Activated T-cell treated with anti-CD3 and anti-CD28 coated beads for 24 hours (primary cell): ENCODE measurements at regions not wholly inside any gene's neighbourhood (a gene's known extent, or its start where the extent isn't known, plus 50 kb on each side); places are given as distances from the start of the nearest gene placed in this dataset.

Experiments used
- DNase-seq: peaks from one replicate; pipeline ENCODE4 v3.0.0-alpha.2; 2020; ENCODE audit warnings: low read depth

- DNase-seq = no peak
These were observed 395.2 kb upstream of the KIF2A start for GRCh38 chr5:61910771-61911170.

GRCh38 chr5:61912559-61912958, 393.4 kb upstream of the KIF2A start:
- no peak for DNase-seq

- no peak for DNase-seq
These were observed 390.4 kb upstream of the KIF2A start for GRCh38 chr5:61915646-61916045.

GRCh38 chr5:61916621-61917620, 389.1 kb upstream of the KIF2A start:
- DNase-seq = no peak

- no peak for DNase-seq
These were observed 387.4 kb upstream of the KIF2A start for GRCh38 chr5:61918611-61919010.

- no peak for DNase-seq
These were observed 386.1 kb upstream of the KIF2A start for GRCh38 chr5:61919920-61920319.

- no peak for DNase-seq
These were observed 381.8 kb upstream of the KIF2A start for GRCh38 chr5:61924251-61924650.

- no peak for DNase-seq
These were observed 379.1 kb upstream of the KIF2A start for GRCh38 chr5:61926911-61927310.

GRCh38 chr5:61931236-61931635, 374.8 kb upstream of the KIF2A start:
- DNase-seq = no peak

- DNase-seq = no peak
These were observed 372.0 kb upstream of the KIF2A start for GRCh38 chr5:61933787-61934626.

GRCh38 chr5:61941637-61942036, 364.4 kb upstream of the KIF2A start:
- DNase-seq = no peak

- DNase-seq = no peak
These were observed 363.4 kb upstream of the KIF2A start for GRCh38 chr5:61942462-61943049.

- no peak for DNase-seq
These were observed 362.3 kb upstream of the KIF2A start for GRCh38 chr5:61943713-61944112.

- DNase-seq = no peak
These were observed 357.9 kb upstream of the KIF2A start for GRCh38 chr5:61948151-61948550.

- DNase-seq = no peak
These were observed 356.8 kb upstream of the KIF2A start for GRCh38 chr5:61949054-61949678.

- DNase-seq = no peak
These were observed 356.1 kb upstream of the KIF2A start for GRCh38 chr5:61949679-61950435.

GRCh38 chr5:61951295-61951694, 354.7 kb upstream of the KIF2A start:
- DNase-seq = no peak

GRCh38 chr5:61953913-61954312, 352.1 kb upstream of the KIF2A start:
- DNase-seq = no peak

GRCh38 chr5:61964201-61964600, 341.8 kb upstream of the KIF2A start:
- no peak for DNase-seq

- DNase-seq = no peak
These were observed 340.9 kb upstream of the KIF2A start for GRCh38 chr5:61965069-61965468.

- no peak for DNase-seq
These were observed 340.5 kb upstream of the KIF2A start for GRCh38 chr5:61965490-61965889.
